LNCaP clone FGC (cell line): ENCODE measurements at regions not wholly inside any gene's neighbourhood (a gene's known extent, or its start where the extent isn't known, plus 50 kb on each side); places are given as distances from the start of the nearest gene placed in this dataset.

Experiments used
- DNase-seq: peaks from one replicate; pipeline ENCODE4 v3.0.0-alpha.2; 2011; ENCODE audit warnings: low read depth
- H3K4me3 ChIP-seq: 2 replicates; pipeline ENCODE4 v1.5.1; 2011; ENCODE audit warnings: mild to moderate bottlenecking, low read depth, low read length, control low read depth
- CTCF ChIP-seq: IDR thresholded peaks from 2 replicates; pipeline ENCODE4 v1.5.1; 2012; ENCODE audit warnings: mild to moderate bottlenecking; ENCODE audit not compliant: control insufficient read depth, insufficient read depth; ENCODE audit errors: extremely low read depth

- no peak overlapping the region for H3K4me3 ChIP-seq
- no peak for DNase-seq
- no peak for TF ChIP-seq CTCF
Observed at GRCh38 chr12:67759829-67760228, 111.3 kb downstream of the DYRK2 start.

- TF ChIP-seq CTCF = no peak
- H3K4me3 ChIP-seq = no peak overlapping the region
- DNase-seq = no peak
Observed at GRCh38 chr12:67760586-67761275, 112.2 kb downstream of the DYRK2 start.

- no peak for TF ChIP-seq CTCF
- no peak overlapping the region for H3K4me3 ChIP-seq
- no peak for DNase-seq
Observed at GRCh38 chr12:67761566-67761965, 113.0 kb downstream of the DYRK2 start.

- H3K4me3 ChIP-seq = no peak overlapping the region
- no peak for DNase-seq
- no peak for TF ChIP-seq CTCF
Observed at GRCh38 chr12:67764055-67764454, 115.5 kb downstream of the DYRK2 start.

- DNase-seq = no peak
- TF ChIP-seq CTCF = no peak
- H3K4me3 ChIP-seq = no peak overlapping the region
Observed at GRCh38 chr12:67764946-67765619, 116.5 kb downstream of the DYRK2 start.

- no peak overlapping the region for H3K4me3 ChIP-seq
- TF ChIP-seq CTCF = no peak
- DNase-seq = no peak
Observed at GRCh38 chr12:67765776-67766766, 117.5 kb downstream of the DYRK2 start.
